ENCODE measurements at regions not wholly inside any gene's neighbourhood (a gene's known extent, or its start where the extent isn't known, plus 50 kb on each side); places are given as distances from the start of the nearest gene placed in this dataset.

DNA sequence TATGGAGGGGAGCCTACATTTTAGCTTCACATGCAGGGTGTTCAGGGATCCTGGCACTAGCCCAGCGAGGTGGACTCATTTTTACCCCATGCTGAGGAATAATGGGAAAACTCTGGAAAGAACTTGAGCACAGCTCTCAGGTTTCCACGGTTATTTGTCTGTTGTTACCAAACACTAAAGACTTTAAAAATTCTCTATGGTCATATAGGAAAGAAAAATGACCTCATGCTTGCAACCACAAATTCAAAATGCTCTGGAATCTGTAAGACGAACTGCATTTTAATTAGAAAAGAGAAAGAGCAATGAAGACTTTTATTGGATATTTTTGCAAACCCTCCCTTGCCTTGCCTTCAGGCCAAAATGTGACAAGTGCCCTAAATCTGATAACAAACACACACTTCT is 606.9 kb downstream of the EBF1 start:
- TF ChIP-seq, protein P1, sequence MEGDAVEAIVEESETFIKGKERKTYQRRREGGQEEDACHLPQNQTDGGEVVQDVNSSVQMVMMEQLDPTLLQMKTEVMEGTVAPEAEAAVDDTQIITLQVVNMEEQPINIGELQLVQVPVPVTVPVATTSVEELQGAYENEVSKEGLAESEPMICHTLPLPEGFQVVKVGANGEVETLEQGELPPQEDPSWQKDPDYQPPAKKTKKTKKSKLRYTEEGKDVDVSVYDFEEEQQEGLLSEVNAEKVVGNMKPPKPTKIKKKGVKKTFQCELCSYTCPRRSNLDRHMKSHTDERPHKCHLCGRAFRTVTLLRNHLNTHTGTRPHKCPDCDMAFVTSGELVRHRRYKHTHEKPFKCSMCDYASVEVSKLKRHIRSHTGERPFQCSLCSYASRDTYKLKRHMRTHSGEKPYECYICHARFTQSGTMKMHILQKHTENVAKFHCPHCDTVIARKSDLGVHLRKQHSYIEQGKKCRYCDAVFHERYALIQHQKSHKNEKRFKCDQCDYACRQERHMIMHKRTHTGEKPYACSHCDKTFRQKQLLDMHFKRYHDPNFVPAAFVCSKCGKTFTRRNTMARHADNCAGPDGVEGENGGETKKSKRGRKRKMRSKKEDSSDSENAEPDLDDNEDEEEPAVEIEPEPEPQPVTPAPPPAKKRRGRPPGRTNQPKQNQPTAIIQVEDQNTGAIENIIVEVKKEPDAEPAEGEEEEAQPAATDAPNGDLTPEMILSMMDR (IDR thresholded peaks at IDR 0.05), result no peak
- TF ChIP-seq POLR2AphosphoS5 (IDR thresholded peaks at IDR 0.05) (no peak), POLR2A (IDR thresholded peaks at IDR 0.05; ENCODE audit: low read depth) (no peak)

All from esophagus muscularis mucosa (tissue), 3 donors.